ENCODE measurements at regions not wholly inside any gene's neighbourhood (a gene's known extent, or its start where the extent isn't known, plus 50 kb on each side); places are given as distances from the start of the nearest gene placed in this dataset.

GRCh38 chrX:150044556-150044955, 106.3 kb upstream of the EOLA2 start:
- TF ChIP-seq CTCF (conservative IDR thresholded peaks at IDR 0.05; ENCODE audit: low read depth, low read length) (no peak), EZH2 (IDR thresholded peaks at IDR 0.05; ENCODE audit: low read length, unreplicated experiment) (no peak), EZH2phosphoT487 (IDR thresholded peaks at IDR 0.05; ENCODE audit: borderline replicate concordance, low read length) (no peak)

Data from PC-3 (cell line).